Activated CD4-positive, alpha-beta T cell treated with anti-CD3 and anti-CD28 coated beads, Interleukin-2, Interleukin-6, amounts not matched to agents 100 ng/mL and 50 ng/mL, durations not matched to agents 16 hours and 8 hours (primary cell): ENCODE measurements at regions not wholly inside any gene's neighbourhood (a gene's known extent, or its start where the extent isn't known, plus 50 kb on each side); places are given as distances from the start of the nearest gene placed in this dataset.
A peak's percentile ranks its signal among the peaks of the same experiment; 100 is the strongest.
"Not testable (repeated sequence)": the region's sequence is repeated elsewhere in the genome, so short reads cannot be mapped to it uniquely, and the experiment has no call there.

Experiments used
- DNase-seq: peaks from one replicate; pipeline ENCODE4 v3.0.0-alpha.2; 2020

- DNase-seq = no peak
Measured at GRCh38 chr10:25724241-25724640, 209.8 kb upstream of the MYO3A start.

DNA sequence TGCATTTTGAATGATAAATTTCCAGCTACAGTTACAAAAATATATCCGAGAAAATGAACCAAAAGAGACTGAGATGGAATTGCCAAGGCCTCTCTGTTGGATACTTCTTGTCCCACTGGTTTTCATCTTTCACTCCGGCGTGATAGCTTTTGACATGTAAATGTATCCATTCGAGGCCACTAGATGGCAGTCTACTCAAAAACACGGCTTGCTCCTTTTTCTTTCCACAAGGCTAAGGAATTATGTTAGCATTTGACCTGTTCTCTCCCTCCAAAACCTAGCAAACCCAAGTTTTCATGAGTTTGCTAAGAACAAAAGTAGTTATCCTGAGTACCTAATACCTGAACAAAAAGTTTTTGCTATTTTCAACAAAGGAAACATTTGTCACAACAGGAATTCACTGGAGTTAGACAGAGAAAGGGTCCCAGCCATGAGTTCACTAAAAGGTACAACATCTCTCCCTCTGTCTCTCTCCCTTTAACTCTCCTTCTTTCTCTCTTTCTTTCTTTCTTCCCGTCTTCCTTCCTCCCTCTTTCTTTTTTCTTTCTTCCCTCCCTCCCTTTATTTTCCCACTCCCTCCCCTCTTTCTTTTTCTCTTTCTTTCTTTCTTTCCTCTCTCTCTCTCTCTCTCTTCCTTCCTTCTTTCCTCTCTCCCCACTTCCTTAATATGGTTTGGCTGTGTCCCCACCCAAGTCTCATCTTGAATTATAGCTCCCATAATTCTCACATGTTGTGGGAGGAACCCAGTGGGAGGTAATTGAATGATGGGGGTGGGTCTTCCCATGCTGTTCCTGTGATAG is 207.9 kb upstream of the MYO3A start:
- peak; percentile 63 for DNase-seq

DNA sequence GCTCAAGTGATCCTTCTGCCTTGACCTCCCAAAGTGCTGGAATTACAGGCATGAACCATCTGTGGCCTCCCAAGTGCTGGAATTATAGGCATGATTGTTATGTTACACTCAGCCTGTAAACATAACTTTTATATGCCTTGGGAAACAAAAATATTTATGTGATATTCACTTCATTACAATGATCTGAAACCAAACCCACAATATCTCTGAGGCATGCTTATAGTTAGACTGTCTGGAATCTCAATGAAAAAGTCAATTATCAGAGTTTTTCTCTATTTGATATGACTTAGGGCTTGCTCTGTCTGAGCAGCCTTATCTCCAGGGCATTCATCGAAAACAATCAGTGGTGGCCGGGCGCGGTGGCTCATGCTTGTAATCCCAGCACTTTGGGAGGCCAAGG is 195.3 kb upstream of the MYO3A start:
- DNase-seq = no peak

GRCh38 chr10:25743832-25744231 is 190.2 kb upstream of the MYO3A start:
- DNase-seq = no peak

- no peak for DNase-seq
Measured at GRCh38 chr10:25744574-25744973, 189.5 kb upstream of the MYO3A start.

DNA sequence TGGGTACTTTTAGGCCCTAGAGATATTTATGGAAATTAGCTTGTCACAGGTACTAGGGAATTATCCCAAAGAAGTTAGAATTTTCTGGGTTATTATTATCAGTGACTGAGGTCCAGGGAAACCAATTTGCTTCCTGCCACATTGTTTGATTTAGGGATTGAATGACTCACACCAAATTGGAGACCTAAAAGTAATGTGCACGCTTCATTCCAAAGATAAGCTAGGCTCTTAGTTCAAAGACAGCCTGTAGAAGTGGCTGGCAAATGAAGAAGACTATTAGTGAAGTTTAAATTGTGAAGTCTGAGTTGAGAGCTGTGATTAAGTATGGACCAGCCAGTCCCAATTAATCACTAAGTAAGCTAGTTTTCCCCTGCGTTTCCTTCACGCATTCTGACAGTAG is 188.1 kb upstream of the MYO3A start:
- DNase-seq = no peak

DNA sequence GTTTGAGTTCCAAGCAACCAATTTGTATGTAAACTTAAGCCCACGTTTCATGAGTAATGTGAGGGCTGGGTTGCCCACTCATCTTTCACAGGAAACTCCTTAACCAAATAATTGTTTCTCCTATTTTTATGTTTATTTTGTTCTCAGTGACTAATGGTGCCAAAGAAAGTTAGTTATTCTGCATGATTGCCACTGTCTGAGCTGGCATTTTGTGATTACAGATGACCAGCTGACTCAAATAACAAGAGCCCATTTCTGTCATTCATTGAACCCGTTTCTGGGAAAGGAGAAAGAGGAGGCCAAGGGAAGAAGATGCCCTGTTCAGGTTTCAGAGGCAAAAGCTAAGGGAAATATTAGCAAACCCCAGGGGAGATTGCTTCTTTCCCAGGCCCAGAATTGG is 186.9 kb upstream of the MYO3A start:
- no peak for DNase-seq

DNA sequence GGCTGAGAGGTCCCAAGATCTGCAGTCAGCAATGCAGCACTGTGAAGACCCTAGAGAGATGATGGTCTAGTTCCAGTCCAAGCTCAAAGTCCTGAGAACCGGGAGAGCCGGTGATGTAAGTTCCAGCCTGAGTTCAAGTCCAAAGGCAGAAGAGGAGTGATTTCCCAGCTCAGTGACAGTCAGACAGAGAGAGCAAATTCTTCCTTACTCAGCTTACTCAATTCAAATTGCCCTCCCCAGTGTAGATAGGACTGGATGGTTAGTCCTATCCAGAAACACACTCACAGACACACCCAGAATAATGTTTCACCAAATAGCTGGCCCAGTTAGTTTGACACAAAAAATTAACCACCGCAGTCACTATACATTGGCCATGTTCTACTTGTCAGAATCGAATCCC is 185.5 kb upstream of the MYO3A start:
- no peak for DNase-seq

DNA sequence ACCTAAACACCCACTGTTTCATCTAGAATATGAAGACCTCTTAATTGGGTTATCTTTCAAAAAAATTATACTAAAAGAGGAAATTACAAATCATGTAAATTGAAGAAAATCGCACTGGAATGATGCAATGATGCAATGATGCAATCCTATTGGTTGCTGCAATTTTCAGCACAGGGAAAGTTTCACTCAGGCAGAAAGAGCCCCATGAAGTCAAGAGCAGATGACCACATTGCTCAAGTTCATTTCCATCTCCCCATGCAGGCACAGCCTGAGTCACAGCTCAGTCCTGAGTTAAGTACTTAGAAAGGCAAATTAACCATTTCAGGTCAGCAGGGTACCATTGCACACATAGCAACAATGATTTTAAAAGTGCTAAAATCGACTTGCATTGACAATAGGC is 180.3 kb upstream of the MYO3A start:
- no peak for DNase-seq

GRCh38 chr10:25755874-25756273 is 178.2 kb upstream of the MYO3A start:
- DNase-seq = not testable (repeated sequence)

DNA sequence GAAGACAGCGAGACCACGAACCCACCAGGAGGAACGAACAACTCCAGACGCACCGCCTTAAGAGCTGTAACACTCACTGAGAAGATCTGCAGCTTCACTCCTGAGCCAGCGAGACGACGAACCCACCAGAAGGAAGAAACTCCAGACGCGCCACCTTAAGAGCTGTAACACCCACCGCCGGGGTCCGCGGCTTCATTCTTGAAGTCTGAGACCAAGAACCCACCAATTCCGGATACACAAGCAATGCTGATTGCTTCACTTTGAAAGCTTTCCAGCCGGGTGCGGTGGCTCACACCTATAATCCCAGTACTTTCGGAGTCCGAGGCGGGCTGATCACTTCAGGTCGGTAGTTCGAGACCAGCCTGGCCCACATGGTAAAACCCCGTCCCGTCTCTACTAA is 177.2 kb upstream of the MYO3A start:
- no peak for DNase-seq

DNA sequence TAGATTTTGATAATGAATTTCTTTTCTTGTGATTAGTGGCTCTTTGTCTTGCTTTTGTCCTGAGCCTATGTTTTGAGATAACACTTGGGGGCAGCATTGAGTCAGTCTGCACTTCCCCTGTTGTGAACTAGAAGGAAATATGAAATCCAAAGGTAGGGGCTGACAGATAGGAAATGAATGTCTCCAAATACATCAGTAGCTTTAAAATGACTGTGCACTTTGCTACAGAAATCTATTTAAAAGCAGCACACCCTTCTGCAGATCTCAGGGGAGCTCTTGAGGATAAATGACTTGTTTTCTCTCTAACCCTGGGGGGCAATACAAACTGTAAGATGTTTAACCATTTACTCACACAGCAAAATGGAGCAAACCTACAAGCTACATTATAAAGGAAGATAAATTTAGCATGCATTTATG is 176.0 kb upstream of the MYO3A start:
- peak; percentile 23 for DNase-seq

- no peak for DNase-seq
Measured at GRCh38 chr10:25758511-25758910, 175.5 kb upstream of the MYO3A start.

DNA sequence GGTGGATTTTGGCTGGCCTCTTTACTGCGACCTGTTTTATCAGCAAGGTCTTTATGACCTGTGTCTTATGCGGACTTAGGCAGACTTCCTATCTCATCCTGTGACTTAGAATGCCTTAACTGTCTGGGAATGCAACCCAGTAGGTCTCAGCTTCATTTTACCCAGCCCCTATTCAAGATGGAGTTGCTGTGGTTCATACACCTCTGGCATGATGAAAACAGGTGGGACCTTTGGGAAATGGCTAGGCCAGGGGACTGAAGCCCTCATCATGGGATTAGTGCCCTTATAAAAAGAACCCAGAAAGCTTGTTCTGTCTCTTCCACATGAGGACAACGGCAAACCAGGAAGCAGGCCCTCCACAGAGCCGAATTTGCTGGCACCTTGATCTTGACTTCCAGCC is 172.1 kb upstream of the MYO3A start:
- DNase-seq = no peak

DNA sequence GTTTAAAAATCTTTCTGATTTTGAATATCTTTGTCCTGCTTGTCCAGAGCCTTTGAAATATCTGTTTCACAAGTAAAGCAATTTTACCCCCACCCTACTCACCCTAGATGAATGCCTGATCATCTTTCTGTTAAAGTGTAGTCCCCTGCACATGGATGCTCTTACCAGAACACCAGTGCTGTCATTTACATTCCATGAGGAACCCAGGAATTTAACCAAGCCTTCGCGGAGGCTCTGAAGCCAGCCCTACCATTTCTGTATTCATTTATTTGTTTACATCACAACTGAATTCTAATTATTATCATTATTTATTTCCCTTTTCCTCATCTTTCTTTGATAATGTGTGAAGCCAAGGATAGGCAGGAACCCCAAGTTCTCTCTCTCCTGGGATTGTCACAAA is 167.8 kb upstream of the MYO3A start:
- no peak for DNase-seq

- no peak for DNase-seq
Measured at GRCh38 chr10:25766687-25767221, 167.3 kb upstream of the MYO3A start.

GRCh38 chr10:25768167-25768566 is 165.9 kb upstream of the MYO3A start:
- no peak for DNase-seq

DNA sequence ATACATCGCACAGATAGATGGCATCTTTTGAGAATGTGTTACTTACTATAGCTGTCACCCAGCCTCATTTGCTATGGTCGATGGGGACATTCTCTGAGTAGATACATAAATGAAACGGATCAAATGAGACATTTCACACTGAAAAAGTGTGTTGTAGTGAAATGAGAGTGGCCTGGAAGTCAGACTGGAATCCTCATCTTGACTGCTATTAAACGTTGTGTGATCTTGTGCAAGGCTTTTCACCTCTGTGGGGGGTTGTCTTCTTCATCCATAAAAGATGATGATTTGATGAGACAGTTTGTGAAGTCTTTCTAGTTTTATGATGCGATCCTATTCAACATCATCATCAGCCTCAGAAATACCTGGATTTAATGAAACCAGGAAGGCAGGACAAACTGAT is 155.4 kb upstream of the MYO3A start:
- DNase-seq = no peak

DNA sequence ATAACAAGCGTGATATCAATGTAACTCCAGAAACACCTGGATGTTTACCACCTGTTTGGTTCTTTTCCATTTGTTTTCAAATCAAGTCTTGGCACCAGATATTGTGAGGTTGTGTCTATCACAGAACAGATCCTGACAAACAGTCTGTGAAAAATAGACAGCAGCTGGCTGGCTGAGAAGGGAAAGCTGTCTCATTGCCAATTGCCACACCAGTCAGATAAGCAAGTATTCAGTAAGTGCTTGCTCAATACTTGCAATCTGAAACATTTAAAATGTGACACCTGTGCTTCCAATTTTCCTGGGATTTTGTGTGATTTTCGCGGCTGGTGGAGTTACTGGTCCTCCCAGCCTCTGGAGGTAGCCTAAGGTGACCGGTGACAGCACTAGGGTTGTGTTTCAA is 147.9 kb upstream of the MYO3A start:
- no peak for DNase-seq

DNA sequence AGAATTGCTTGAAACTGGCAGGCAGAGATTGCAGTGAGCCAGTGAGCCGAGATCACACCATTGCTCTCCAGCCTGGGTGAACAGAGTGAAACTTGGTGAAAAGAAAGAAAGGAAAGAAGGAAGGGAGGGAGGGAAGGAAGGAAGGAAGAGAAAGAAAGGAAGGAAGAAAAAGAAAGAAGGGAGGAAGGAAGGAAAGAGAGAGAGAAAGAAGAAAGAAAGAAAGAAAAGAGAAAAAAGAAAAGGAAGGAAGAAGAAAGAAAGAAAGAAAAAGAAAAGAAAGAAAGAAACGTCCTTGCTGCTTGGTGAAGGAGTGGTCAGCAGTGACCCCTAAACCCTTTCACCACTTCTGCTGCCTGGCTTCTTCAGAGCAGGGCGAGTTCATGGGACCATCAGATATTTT is 147.1 kb upstream of the MYO3A start:
- DNase-seq = no peak

GRCh38 chr10:25797888-25798429 is 136.1 kb upstream of the MYO3A start:
- DNase-seq = no peak

- DNase-seq = no peak
Measured at GRCh38 chr10:25804505-25804904, 129.5 kb upstream of the MYO3A start.

GRCh38 chr10:25805986-25806385 is 128.0 kb upstream of the MYO3A start:
- no peak for DNase-seq

DNA sequence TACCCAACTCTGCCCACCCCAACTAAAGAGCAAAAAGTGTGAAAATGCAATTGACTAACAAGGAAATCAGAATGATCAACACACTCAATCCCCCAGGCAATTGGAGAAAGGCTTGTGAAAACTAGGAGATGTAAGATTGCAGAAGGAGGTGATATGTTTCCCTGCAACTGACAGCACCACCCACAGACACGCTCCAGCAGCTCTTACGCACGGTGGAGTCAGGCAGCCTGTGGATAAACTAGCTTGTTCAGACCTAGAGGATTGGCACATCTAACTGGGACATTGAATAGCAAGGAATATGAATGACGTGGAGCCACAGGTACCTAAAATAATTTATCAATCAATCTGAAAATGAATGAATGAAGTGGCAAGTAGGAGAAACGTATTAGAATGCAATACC is 125.7 kb upstream of the MYO3A start:
- no peak for DNase-seq
